ENCODE measurements at regions not wholly inside any gene's neighbourhood (a gene's known extent, or its start where the extent isn't known, plus 50 kb on each side); places are given as distances from the start of the nearest gene placed in this dataset.

DNA sequence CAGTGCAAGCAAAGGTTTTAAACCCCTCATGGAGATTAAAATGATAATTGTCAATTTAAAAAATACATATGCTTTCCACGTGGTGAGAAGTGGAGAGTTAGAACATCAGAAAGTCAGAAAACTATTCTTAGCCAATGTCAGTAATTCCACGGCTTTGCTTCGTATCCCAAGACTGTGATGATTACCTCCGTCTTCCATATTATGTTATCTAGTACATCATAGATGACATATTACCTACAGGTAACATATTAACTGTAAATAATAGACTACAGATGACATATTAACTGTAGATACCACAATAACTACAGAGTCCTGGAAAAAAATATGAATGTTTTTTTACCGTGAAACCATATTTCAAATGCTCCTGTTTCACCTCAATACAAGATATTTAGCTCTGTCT lies 579.4 kb upstream of the PFKP start:
- no peaks in the 10 kb centered on the region for H3K4me1 Mint-ChIP-seq (ENCODE audit: insufficient read depth, unreplicated experiment)
- H3K36me3 Mint-ChIP-seq (ENCODE audit: insufficient read depth, unreplicated experiment), result no peaks in the 10 kb centered on the region
- H3K4me3 Mint-ChIP-seq (ENCODE audit: unreplicated experiment), result no peak overlapping the region
- no peak for DNase-seq (ENCODE audit: unreplicated experiment)
- no peaks in the 10 kb centered on the region for H3K27me3 Mint-ChIP-seq (ENCODE audit: insufficient read depth, unreplicated experiment)
- ChIA-PET CTCF (interaction anchor here (0.6 kb wide), 1 partner anchor 556 kb away, joined by 3 read pairs; no protein-coding TSS in a partner anchor), POLR2A (no interaction called here)
- H3K27ac Mint-ChIP-seq (ENCODE audit: low read depth, unreplicated experiment), result no peak overlapping the region
- TF ChIP-seq, protein P1, sequence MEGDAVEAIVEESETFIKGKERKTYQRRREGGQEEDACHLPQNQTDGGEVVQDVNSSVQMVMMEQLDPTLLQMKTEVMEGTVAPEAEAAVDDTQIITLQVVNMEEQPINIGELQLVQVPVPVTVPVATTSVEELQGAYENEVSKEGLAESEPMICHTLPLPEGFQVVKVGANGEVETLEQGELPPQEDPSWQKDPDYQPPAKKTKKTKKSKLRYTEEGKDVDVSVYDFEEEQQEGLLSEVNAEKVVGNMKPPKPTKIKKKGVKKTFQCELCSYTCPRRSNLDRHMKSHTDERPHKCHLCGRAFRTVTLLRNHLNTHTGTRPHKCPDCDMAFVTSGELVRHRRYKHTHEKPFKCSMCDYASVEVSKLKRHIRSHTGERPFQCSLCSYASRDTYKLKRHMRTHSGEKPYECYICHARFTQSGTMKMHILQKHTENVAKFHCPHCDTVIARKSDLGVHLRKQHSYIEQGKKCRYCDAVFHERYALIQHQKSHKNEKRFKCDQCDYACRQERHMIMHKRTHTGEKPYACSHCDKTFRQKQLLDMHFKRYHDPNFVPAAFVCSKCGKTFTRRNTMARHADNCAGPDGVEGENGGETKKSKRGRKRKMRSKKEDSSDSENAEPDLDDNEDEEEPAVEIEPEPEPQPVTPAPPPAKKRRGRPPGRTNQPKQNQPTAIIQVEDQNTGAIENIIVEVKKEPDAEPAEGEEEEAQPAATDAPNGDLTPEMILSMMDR (IDR thresholded peaks at IDR 0.05; ENCODE audit: unreplicated experiment), result no peak
- intact Hi-C loops (cut with micrococcal nuclease), result no loop called here
- no peaks in the 10 kb centered on the region for H3K9me3 Mint-ChIP-seq (ENCODE audit: unreplicated experiment)
- no TSS peak for BruUV-seq (replicated peaks)

DNA sequence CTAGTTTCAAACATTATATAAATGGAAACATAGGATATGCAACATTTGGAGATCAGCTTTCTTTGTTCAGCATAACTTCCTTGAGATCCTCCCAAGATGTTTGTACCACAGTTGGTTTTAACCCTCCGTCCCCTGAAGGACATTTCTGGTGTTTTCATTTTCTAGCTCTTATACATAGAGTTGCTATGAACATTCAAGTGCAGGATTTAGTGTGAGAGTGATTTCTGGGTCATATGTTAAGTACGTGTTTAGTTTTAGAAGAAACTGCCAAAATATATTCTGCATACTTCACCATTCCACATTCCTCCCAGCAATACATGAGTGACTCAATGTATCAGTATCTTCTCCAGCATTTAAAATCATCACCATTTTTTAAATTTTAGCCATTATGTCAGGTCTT lies 588.7 kb upstream of the PFKP start:
- Mint-ChIP-seq H3K4me3 (ENCODE audit: unreplicated experiment) (no peak overlapping the region), H3K27me3 (ENCODE audit: insufficient read depth, unreplicated experiment) (no peaks in the 10 kb centered on the region), H3K4me1 (ENCODE audit: insufficient read depth, unreplicated experiment) (no peaks in the 10 kb centered on the region), H3K9me3 (ENCODE audit: unreplicated experiment) (peaks cover 20% of the 10 kb centered on the region), H3K36me3 (ENCODE audit: insufficient read depth, unreplicated experiment) (no peaks in the 10 kb centered on the region), H3K27ac (ENCODE audit: low read depth, unreplicated experiment) (no peak overlapping the region)
- TF ChIP-seq, protein P1 (IDR thresholded peaks at IDR 0.05; ENCODE audit: unreplicated experiment), result no peak
- no TSS peak for BruUV-seq (replicated peaks)
- intact Hi-C loops (cut with micrococcal nuclease), result no loop called here
- ChIA-PET POLR2A (no interaction called here), CTCF (no interaction called here)
- DNase-seq (ENCODE audit: unreplicated experiment), result no peak

DNA sequence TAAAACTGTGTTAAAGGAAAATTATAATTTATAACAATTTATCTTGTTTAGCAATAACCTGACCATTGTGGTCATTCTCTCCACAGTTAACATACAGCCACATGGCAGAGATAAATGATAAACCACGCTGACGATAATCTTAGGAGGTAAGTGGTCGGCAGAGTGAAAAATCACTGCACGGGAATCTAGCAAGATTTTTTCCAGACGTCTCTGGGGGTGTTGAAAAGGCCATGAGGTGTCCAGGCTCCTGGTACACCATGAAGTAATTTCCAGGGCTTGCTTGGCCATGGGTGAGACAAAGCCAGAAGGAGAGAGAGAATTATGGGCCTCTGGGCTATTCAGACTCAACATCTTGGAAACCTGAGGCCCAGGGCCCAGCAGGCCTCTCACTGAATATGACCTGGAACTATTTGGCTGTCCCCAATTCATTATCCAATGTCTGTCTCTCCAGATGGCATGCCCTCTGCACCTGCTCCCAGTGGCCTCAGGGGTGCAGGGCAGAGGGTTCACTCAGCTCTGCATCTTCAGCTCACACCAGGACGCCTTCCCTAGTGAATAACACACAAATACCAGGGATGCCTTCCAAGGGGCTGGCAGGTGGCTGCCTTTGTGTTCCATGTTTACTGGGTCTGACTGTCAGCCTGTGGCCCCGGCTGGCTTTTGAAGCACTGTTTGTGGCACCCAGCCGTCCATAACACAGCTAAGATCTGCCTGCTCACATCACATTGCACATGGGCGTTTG lies 590.4 kb upstream of the PFKP start:
- H3K9me3 Mint-ChIP-seq (ENCODE audit: unreplicated experiment), result peaks cover 30% of the 10 kb centered on the region
- H3K27ac Mint-ChIP-seq (ENCODE audit: low read depth, unreplicated experiment), result no peak overlapping the region
- intact Hi-C loops (cut with micrococcal nuclease), result no loop called here
- no peaks in the 10 kb centered on the region for H3K36me3 Mint-ChIP-seq (ENCODE audit: insufficient read depth, unreplicated experiment)
- no TSS peak for BruUV-seq (replicated peaks)
- no peaks in the 10 kb centered on the region for H3K27me3 Mint-ChIP-seq (ENCODE audit: insufficient read depth, unreplicated experiment)
- no peak for DNase-seq (ENCODE audit: unreplicated experiment)
- ChIA-PET POLR2A (no interaction called here), CTCF (interaction anchor here (0.7 kb wide), 1 partner anchor 18 kb away, joined by 3 read pairs; no protein-coding TSS in a partner anchor)
- no peak overlapping the region for H3K4me3 Mint-ChIP-seq (ENCODE audit: unreplicated experiment)
- H3K4me1 Mint-ChIP-seq (ENCODE audit: insufficient read depth, unreplicated experiment), result no peaks in the 10 kb centered on the region
- TF ChIP-seq, protein P1 (IDR thresholded peaks at IDR 0.05; ENCODE audit: unreplicated experiment), result no peak

DNA sequence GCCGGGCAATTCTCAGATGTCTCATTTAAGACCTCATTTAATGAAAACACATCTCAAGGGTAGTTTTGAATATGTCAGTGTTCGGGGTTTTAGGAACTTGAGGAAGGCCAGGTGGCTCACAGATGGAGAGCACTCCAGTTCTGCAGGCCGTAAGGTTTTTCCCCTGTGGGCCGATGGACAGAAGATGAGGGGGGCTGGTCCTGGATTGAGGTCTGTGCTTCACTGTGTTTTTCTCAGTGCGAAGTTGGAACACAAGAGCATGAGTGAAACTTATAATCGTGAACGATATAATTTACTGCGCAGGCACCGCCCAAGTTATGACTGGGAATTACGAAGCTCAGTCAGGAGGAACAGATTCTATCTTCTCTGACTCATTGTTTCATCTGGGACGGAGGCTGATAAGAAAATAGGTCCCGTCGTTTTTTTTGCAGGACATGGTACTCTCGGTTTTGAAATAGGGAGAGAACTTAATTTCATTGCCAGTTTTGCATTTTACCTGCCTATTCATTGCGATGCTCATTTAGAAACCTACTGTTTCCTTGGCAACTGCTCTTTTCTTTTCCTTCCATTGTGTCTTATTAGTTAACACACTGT lies 591.0 kb upstream of the PFKP start:
- no TSS peak for BruUV-seq (replicated peaks)
- TF ChIP-seq, protein P1 (IDR thresholded peaks at IDR 0.05; ENCODE audit: unreplicated experiment), result no peak
- no peak for DNase-seq (ENCODE audit: unreplicated experiment)
- POLR2A ChIA-PET, result no interaction called here
- peaks cover 27% of the 10 kb centered on the region for H3K9me3 Mint-ChIP-seq (ENCODE audit: unreplicated experiment)
- H3K36me3 Mint-ChIP-seq (ENCODE audit: insufficient read depth, unreplicated experiment), result no peaks in the 10 kb centered on the region
- H3K4me3 Mint-ChIP-seq (ENCODE audit: unreplicated experiment), result no peak overlapping the region
- intact Hi-C loops (cut with micrococcal nuclease), result no loop called here
- H3K27me3 Mint-ChIP-seq (ENCODE audit: insufficient read depth, unreplicated experiment), result no peaks in the 10 kb centered on the region
- no peaks in the 10 kb centered on the region for H3K4me1 Mint-ChIP-seq (ENCODE audit: insufficient read depth, unreplicated experiment)
- CTCF ChIA-PET, result interaction anchor here (0.6 to 0.7 kb wide), 2 partner anchors 19 to 44 kb away, joined by 3 read pairs; no protein-coding TSS in a partner anchor
- H3K27ac Mint-ChIP-seq (ENCODE audit: low read depth, unreplicated experiment), result no peak overlapping the region

Measured in MCF 10A (cell line).